ENCODE measurements at regions not wholly inside any gene's neighbourhood (a gene's known extent, or its start where the extent isn't known, plus 50 kb on each side); places are given as distances from the start of the nearest gene placed in this dataset.

DNA sequence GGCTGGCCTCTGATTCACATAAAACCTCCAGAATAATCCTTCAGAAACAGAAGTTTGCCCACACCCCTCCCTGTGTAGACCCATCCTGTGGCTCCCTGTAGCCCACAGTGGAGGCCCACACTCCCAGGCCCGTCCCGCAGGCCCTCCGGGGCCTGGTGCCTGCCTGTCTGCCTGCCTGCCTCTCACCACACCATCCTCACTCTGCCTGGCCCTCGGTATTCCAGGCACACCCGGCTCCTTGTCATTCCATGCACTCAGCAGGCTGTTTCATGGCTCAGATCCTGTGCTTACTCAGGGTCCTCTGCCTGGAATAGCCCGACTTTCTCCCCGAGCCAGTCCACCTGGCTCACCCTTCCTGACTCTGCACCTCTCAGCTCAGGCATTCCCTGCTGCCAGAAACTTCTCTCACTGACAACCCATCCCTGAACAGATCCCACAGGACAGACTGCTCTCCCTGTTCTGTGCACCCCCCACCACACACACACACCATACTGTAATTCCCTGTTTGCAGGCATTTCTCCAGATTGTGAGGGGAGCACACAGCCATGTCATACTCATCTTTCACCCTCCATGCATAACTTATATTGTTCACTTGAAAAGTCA, 498.0 kb upstream of the ZMIZ1 start:
- H3K9me3 ChIP-seq (ENCODE audit: low read length): no peaks in the 10 kb centered on the region
- H3K27me3 ChIP-seq (ENCODE audit: control insufficient read depth in 1 of 2, insufficient read depth in 2 of 2, low read length in 2 of 2): no peaks in the 10 kb centered on the region
- H3K4me3 ChIP-seq (ENCODE audit: low read depth in 1 of 2, low read length in 2 of 2): no peak overlapping the region
- no peaks in the 10 kb centered on the region for H3K36me3 ChIP-seq (ENCODE audit: insufficient read depth, low read length)
- peaks cover 35% of the 10 kb centered on the region for H3K4me1 ChIP-seq (ENCODE audit: insufficient read depth, low read length)
- no peak overlapping the region for H3K27ac ChIP-seq (ENCODE audit: low read depth, low read length)
- no peak overlapping the region for H3K9ac ChIP-seq (ENCODE audit: low read length)

DNA sequence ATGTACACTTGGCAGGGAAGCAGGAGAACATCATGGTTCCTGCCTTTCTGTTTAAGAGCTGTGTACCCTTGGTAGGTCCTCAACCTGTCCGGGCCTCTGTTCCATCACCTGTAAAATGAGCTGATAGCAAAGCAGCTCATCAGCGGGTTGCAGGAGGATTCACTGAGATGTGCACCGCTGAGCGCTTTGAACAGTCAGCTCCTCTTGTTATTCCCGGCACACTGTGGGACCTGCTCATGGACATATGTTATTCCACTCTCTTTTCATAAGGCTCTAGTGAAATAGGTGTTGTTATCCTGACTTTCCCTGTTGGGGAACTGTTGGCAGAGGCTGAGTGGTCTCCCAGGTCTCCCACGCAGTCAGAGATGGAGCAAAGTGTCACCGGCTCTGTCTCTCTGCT, 497.5 kb upstream of the ZMIZ1 start:
- no peak overlapping the region for H3K27ac ChIP-seq (ENCODE audit: low read depth, low read length)
- H3K4me3 ChIP-seq (ENCODE audit: low read depth in 1 of 2, low read length in 2 of 2): no peak overlapping the region
- no peak overlapping the region for H3K9ac ChIP-seq (ENCODE audit: low read length)
- H3K9me3 ChIP-seq (ENCODE audit: low read length): no peaks in the 10 kb centered on the region
- H3K36me3 ChIP-seq (ENCODE audit: insufficient read depth, low read length): no peaks in the 10 kb centered on the region
- H3K4me1 ChIP-seq (ENCODE audit: insufficient read depth, low read length): peaks cover 29% of the 10 kb centered on the region
- H3K27me3 ChIP-seq (ENCODE audit: control insufficient read depth in 1 of 2, insufficient read depth in 2 of 2, low read length in 2 of 2): no peaks in the 10 kb centered on the region

- H3K9ac ChIP-seq (ENCODE audit: low read length): no peak overlapping the region
These were observed 496.9 kb upstream of the ZMIZ1 start for GRCh38 chr10:78571891-78572290.

GRCh38 chr10:78572565-78572964, 496.2 kb upstream of the ZMIZ1 start:
- Histone ChIP-seq H3K9ac (ENCODE audit: low read length) (no peak overlapping the region), H3K4me1 (ENCODE audit: insufficient read depth, low read length) (peaks cover 17% of the 10 kb centered on the region), H3K9me3 (ENCODE audit: low read length) (no peaks in the 10 kb centered on the region), H3K27me3 (ENCODE audit: control insufficient read depth in 1 of 2, insufficient read depth in 2 of 2, low read length in 2 of 2) (no peaks in the 10 kb centered on the region), H3K27ac (ENCODE audit: low read depth, low read length) (no peak overlapping the region), H3K4me3 (ENCODE audit: low read depth in 1 of 2, low read length in 2 of 2) (no peak overlapping the region), H3K36me3 (ENCODE audit: insufficient read depth, low read length) (no peaks in the 10 kb centered on the region)

More at GRCh38 chr10:78571891-78572290, 496.9 kb upstream of the ZMIZ1 start:
- no peaks in the 10 kb centered on the region for H3K36me3 ChIP-seq (ENCODE audit: insufficient read depth, low read length)
- H3K9me3 ChIP-seq (ENCODE audit: low read length): no peaks in the 10 kb centered on the region
- H3K27ac ChIP-seq (ENCODE audit: low read depth, low read length): no peak overlapping the region
- H3K27me3 ChIP-seq (ENCODE audit: control insufficient read depth in 1 of 2, insufficient read depth in 2 of 2, low read length in 2 of 2): no peaks in the 10 kb centered on the region
- H3K4me1 ChIP-seq (ENCODE audit: insufficient read depth, low read length): peaks cover 23% of the 10 kb centered on the region
- H3K4me3 ChIP-seq (ENCODE audit: low read depth in 1 of 2, low read length in 2 of 2): no peak overlapping the region

DNA sequence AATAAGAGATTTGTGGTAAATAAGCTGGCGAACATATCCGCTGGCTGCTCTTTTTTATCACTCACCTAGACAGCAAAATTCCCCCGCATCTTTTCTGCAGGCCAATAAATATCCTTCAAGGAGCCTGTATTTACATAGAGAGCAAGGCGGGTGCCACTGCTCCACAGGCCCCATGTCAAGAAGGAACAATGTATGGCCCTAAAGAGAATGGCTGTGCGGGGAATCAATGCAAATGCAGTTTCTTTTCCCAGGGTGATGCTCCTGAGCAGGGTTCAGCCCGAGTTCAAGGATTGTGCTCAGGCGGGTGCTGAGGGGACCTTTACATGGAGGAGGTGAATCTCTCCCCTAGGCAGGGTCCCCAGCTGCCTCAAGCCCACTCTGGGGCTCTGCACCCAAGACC, 494.2 kb upstream of the ZMIZ1 start:
- Histone ChIP-seq H3K4me1 (ENCODE audit: insufficient read depth, low read length) (peaks cover 12% of the 10 kb centered on the region), H3K9ac (ENCODE audit: low read length) (no peak overlapping the region), H3K9me3 (ENCODE audit: low read length) (no peaks in the 10 kb centered on the region), H3K36me3 (ENCODE audit: insufficient read depth, low read length) (no peaks in the 10 kb centered on the region), H3K27me3 (ENCODE audit: control insufficient read depth in 1 of 2, insufficient read depth in 2 of 2, low read length in 2 of 2) (no peaks in the 10 kb centered on the region), H3K27ac (ENCODE audit: low read depth, low read length) (no peak overlapping the region), H3K4me3 (ENCODE audit: low read depth in 1 of 2, low read length in 2 of 2) (no peak overlapping the region)

- Histone ChIP-seq H3K27me3 (ENCODE audit: control insufficient read depth in 1 of 2, insufficient read depth in 2 of 2, low read length in 2 of 2) (no peaks in the 10 kb centered on the region), H3K36me3 (ENCODE audit: insufficient read depth, low read length) (no peaks in the 10 kb centered on the region), H3K4me1 (ENCODE audit: insufficient read depth, low read length) (peaks cover 20% of the 10 kb centered on the region), H3K27ac (ENCODE audit: low read depth, low read length) (no peak overlapping the region), H3K9me3 (ENCODE audit: low read length) (no peaks in the 10 kb centered on the region), H3K4me3 (ENCODE audit: low read depth in 1 of 2, low read length in 2 of 2) (no peak overlapping the region), H3K9ac (ENCODE audit: low read length) (no peak overlapping the region)
These were observed 493.4 kb upstream of the ZMIZ1 start for GRCh38 chr10:78575400-78575799.

DNA sequence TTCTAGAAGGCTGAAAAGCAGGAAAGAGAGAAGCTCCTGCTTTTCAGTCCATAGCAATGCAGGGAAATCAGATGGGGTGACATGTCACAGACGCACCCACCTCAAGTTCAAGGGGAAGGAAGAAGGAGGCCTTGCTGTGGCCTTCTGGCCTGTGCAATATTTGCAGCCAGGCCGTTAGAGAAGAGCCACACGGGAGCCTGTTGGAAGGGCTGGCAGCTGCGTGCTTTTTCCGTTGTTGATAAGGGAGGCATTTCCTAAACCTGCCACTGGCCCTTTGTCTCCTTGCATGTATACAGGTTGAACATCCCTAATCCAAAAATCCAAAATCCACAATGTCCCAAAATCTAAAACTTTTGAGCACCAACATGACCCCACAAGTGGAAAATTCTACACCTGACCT, 492.5 kb upstream of the ZMIZ1 start:
- no peak overlapping the region for H3K9ac ChIP-seq (ENCODE audit: low read length)
- no peak overlapping the region for H3K4me3 ChIP-seq (ENCODE audit: low read depth in 1 of 2, low read length in 2 of 2)
- H3K9me3 ChIP-seq (ENCODE audit: low read length): no peaks in the 10 kb centered on the region
- peaks cover 23% of the 10 kb centered on the region for H3K4me1 ChIP-seq (ENCODE audit: insufficient read depth, low read length)
- no peaks in the 10 kb centered on the region for H3K36me3 ChIP-seq (ENCODE audit: insufficient read depth, low read length)
- no peak overlapping the region for H3K27ac ChIP-seq (ENCODE audit: low read depth, low read length)
- no peaks in the 10 kb centered on the region for H3K27me3 ChIP-seq (ENCODE audit: control insufficient read depth in 1 of 2, insufficient read depth in 2 of 2, low read length in 2 of 2)

GRCh38 chr10:78577712-78578111, 491.1 kb upstream of the ZMIZ1 start:
- H3K36me3 ChIP-seq (ENCODE audit: insufficient read depth, low read length): no peaks in the 10 kb centered on the region
- H3K4me1 ChIP-seq (ENCODE audit: insufficient read depth, low read length): peaks cover 15% of the 10 kb centered on the region
- no peak overlapping the region for H3K9ac ChIP-seq (ENCODE audit: low read length)
- H3K27me3 ChIP-seq (ENCODE audit: control insufficient read depth in 1 of 2, insufficient read depth in 2 of 2, low read length in 2 of 2): no peaks in the 10 kb centered on the region
- H3K4me3 ChIP-seq (ENCODE audit: low read depth in 1 of 2, low read length in 2 of 2): no peak overlapping the region
- H3K9me3 ChIP-seq (ENCODE audit: low read length): no peaks in the 10 kb centered on the region
- no peak overlapping the region for H3K27ac ChIP-seq (ENCODE audit: low read depth, low read length)

- Histone ChIP-seq H3K27me3 (ENCODE audit: control insufficient read depth in 1 of 2, insufficient read depth in 2 of 2, low read length in 2 of 2) (no peaks in the 10 kb centered on the region), H3K36me3 (ENCODE audit: insufficient read depth, low read length) (no peaks in the 10 kb centered on the region), H3K4me3 (ENCODE audit: low read depth in 1 of 2, low read length in 2 of 2) (no peak overlapping the region), H3K9ac (ENCODE audit: low read length) (no peak overlapping the region), H3K27ac (ENCODE audit: low read depth, low read length) (no peak overlapping the region), H3K9me3 (ENCODE audit: low read length) (no peaks in the 10 kb centered on the region), H3K4me1 (ENCODE audit: insufficient read depth, low read length) (peaks cover 16% of the 10 kb centered on the region)
These were observed 489.8 kb upstream of the ZMIZ1 start for GRCh38 chr10:78578929-78579328.

DNA sequence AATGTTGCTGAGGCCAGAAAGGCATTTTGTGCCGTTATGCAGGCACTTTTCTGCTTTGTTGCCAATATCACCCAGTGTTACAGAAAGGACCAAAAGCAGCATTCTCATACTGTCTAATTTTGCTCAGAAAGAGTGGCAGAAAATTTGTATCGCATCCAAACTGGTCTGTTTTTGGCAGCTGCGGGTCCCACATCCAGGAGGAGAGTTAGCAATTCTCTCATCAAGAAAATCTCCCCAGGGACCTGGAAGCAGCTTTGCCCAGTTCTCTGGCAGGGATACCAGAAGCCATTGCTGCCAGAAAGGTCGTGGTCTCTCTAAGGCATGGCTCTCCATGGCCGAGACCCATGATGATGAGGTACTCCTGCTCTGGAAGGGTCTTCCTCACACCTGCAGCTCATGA, 489.2 kb upstream of the ZMIZ1 start:
- H3K36me3 ChIP-seq (ENCODE audit: insufficient read depth, low read length): no peaks in the 10 kb centered on the region
- H3K9me3 ChIP-seq (ENCODE audit: low read length): no peaks in the 10 kb centered on the region

DNA sequence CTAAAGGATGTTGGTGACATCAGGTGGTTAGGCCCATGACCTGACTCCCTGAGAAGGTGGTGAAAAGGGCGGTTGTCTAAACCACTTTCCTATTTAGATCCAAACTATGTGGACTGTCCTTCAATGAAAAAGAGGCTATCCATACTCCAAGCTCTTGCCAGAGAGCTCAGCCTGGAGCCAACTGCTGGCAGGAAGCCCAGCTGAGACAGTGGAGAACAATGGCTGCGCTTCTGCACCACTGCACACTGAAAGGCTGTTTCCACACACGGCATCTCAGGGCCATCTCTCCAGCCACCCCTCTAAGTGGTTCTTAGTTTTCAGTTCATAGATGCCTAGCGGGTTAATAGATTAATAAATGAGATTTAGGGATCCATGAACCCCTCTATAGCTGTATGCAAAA, 488.8 kb upstream of the ZMIZ1 start:
- Histone ChIP-seq H3K36me3 (ENCODE audit: insufficient read depth, low read length) (no peaks in the 10 kb centered on the region), H3K27ac (ENCODE audit: low read depth, low read length) (peak overlapping the region; percentile 3), H3K4me1 (ENCODE audit: insufficient read depth, low read length) (peaks cover 26% of the 10 kb centered on the region), H3K4me3 (ENCODE audit: low read depth in 1 of 2, low read length in 2 of 2) (no peak overlapping the region), H3K9me3 (ENCODE audit: low read length) (no peaks in the 10 kb centered on the region), H3K27me3 (ENCODE audit: control insufficient read depth in 1 of 2, insufficient read depth in 2 of 2, low read length in 2 of 2) (no peaks in the 10 kb centered on the region), H3K9ac (ENCODE audit: low read length) (no peak overlapping the region)

More for the DNA sequence above, 489.2 kb upstream of the ZMIZ1 start:
- H3K27me3 ChIP-seq (ENCODE audit: control insufficient read depth in 1 of 2, insufficient read depth in 2 of 2, low read length in 2 of 2): no peaks in the 10 kb centered on the region
- H3K9ac ChIP-seq (ENCODE audit: low read length): no peak overlapping the region
- peak overlapping the region; percentile 3 for H3K27ac ChIP-seq (ENCODE audit: low read depth, low read length)
- peaks cover 22% of the 10 kb centered on the region for H3K4me1 ChIP-seq (ENCODE audit: insufficient read depth, low read length)
- no peak overlapping the region for H3K4me3 ChIP-seq (ENCODE audit: low read depth in 1 of 2, low read length in 2 of 2)

- Histone ChIP-seq H3K27ac (ENCODE audit: low read depth, low read length) (no peak overlapping the region), H3K9me3 (ENCODE audit: low read length) (no peaks in the 10 kb centered on the region), H3K36me3 (ENCODE audit: insufficient read depth, low read length) (no peaks in the 10 kb centered on the region), H3K4me3 (ENCODE audit: low read depth in 1 of 2, low read length in 2 of 2) (no peak overlapping the region), H3K9ac (ENCODE audit: low read length) (no peak overlapping the region), H3K27me3 (ENCODE audit: control insufficient read depth in 1 of 2, insufficient read depth in 2 of 2, low read length in 2 of 2) (no peaks in the 10 kb centered on the region), H3K4me1 (ENCODE audit: insufficient read depth, low read length) (peaks cover 35% of the 10 kb centered on the region)
These were observed 487.6 kb upstream of the ZMIZ1 start for GRCh38 chr10:78581133-78581694.
